Nephron progenitor cell (in vitro differentiated cells): ENCODE measurements at regions not wholly inside any gene's neighbourhood (a gene's known extent, or its start where the extent isn't known, plus 50 kb on each side); places are given as distances from the start of the nearest gene placed in this dataset.

Experiments
- DNase-seq: peaks from one replicate; pipeline ENCODE4 v3.0.0; 2021
- H3K27ac Mint-ChIP-seq: 2 replicates; pipeline ENCODE4 v1.8.0; 2021; ENCODE audit warnings: mild to moderate bottlenecking, moderate library complexity, mixed read lengths
- H3K27me3 Mint-ChIP-seq: 2 replicates; pipeline ENCODE4 v1.8.0; 2021; ENCODE audit warnings: mild to moderate bottlenecking, low read depth, mixed read lengths; ENCODE audit not compliant: poor library complexity
- H3K36me3 Mint-ChIP-seq: 2 replicates; pipeline ENCODE4 v1.8.0; 2021; ENCODE audit warnings: low read depth, mixed read lengths
- H3K4me1 Mint-ChIP-seq: 2 replicates; pipeline ENCODE4 v1.8.0; 2021; ENCODE audit warnings: mixed read lengths
- H3K4me3 Mint-ChIP-seq: 2 replicates; pipeline ENCODE4 v1.8.0; 2021; ENCODE audit warnings: mild to moderate bottlenecking, moderate library complexity, mixed read lengths
- H3K9me3 Mint-ChIP-seq: 2 replicates; pipeline ENCODE4 v1.8.0; 2021; ENCODE audit warnings: mild to moderate bottlenecking, moderate library complexity, mixed read lengths
- TF ChIP-seq, protein P1 (sequence below): fragments of 200-600 bp; sonication (generic); IDR thresholded peaks from 2 replicates; pipeline ENCODE4 v1.5.0; 2021; ENCODE audit warnings: antibody characterized with exemption

DNA sequence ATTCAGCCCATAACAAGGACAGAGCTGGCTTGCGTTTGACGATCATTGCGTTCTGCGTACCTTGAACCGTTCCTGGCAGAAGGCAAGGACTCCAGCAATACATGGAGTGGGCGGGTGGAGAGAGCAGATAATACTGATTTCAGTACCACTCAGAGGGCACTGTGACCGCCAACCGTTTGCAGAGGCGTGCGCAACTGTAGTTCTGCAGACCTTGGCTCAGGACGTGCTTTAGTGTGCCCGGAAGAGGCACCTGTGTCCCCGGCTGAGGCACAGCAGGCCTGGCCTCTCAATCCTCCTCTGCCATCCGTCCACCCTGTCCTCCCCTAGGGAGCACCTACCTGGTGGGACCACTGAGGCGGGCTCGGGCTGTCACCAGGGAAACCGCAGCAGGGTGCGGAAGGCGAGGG, 117.6 kb upstream of the USP29 start:
- DNase-seq = no peak
- Mint-ChIP-seq H3K36me3 (no peaks in the 10 kb centered on the region), H3K27ac (no peak overlapping the region), H3K9me3 (peaks cover 81% of the 10 kb centered on the region), H3K27me3 (peaks cover 5% of the 10 kb centered on the region), H3K4me1 (no peaks in the 10 kb centered on the region), H3K4me3 (no peak overlapping the region)
- TF ChIP-seq, protein P1, sequence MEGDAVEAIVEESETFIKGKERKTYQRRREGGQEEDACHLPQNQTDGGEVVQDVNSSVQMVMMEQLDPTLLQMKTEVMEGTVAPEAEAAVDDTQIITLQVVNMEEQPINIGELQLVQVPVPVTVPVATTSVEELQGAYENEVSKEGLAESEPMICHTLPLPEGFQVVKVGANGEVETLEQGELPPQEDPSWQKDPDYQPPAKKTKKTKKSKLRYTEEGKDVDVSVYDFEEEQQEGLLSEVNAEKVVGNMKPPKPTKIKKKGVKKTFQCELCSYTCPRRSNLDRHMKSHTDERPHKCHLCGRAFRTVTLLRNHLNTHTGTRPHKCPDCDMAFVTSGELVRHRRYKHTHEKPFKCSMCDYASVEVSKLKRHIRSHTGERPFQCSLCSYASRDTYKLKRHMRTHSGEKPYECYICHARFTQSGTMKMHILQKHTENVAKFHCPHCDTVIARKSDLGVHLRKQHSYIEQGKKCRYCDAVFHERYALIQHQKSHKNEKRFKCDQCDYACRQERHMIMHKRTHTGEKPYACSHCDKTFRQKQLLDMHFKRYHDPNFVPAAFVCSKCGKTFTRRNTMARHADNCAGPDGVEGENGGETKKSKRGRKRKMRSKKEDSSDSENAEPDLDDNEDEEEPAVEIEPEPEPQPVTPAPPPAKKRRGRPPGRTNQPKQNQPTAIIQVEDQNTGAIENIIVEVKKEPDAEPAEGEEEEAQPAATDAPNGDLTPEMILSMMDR = no peak

DNA sequence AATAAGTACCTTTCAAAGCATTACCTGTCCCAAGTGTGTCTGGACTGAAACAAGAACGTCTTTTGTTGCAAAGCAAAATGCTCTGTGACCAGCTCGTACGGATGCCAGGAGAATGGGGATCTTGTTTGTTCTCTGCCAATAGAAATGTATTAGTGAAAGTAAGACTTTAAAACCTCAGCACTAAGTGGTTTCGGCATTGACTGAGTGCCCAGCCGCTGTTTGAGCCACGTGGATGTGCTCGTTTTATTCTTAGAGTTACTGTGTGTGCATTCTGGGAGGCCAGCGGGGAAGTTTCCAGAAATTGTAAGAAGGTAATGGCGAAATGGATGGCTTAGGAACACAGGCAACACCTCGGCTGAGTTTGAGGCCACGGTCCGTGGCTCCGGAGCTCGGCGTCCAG, 117.1 kb upstream of the USP29 start:
- peaks cover 81% of the 10 kb centered on the region for H3K9me3 Mint-ChIP-seq

DNA sequence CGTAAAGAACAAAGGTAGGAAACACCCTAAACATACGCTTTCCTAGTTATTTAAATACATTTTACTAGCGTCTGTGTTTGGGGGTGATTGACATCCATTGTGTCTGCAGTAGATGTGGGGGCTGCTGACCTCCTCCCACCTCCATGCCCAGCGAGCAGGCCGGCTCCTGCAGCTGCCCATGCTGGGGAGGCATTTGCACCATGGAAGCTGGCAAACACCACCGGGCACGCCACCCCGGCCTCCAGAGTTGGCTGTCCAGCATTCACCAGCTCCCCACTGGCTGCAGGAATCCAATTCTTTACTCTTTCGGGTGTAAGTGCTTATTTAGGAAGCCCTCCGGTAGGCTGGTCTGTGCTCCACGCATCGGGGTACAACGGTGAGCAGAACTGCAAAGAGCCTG, 115.4 kb upstream of the USP29 start:
- TF ChIP-seq, protein P1 = no peak
- Mint-ChIP-seq H3K4me1 (no peaks in the 10 kb centered on the region), H3K27me3 (no peaks in the 10 kb centered on the region), H3K36me3 (no peaks in the 10 kb centered on the region), H3K27ac (no peak overlapping the region), H3K9me3 (peaks cover 86% of the 10 kb centered on the region), H3K4me3 (no peak overlapping the region)
- DNase-seq = no peak

More for the DNA sequence above, 117.1 kb upstream of the USP29 start:
- TF ChIP-seq, protein P1 = no peak
- H3K27me3 Mint-ChIP-seq = peaks cover 2% of the 10 kb centered on the region
- H3K27ac Mint-ChIP-seq = no peak overlapping the region
- H3K36me3 Mint-ChIP-seq = no peaks in the 10 kb centered on the region
- H3K4me3 Mint-ChIP-seq = no peak overlapping the region
- DNase-seq = no peak
- no peaks in the 10 kb centered on the region for H3K4me1 Mint-ChIP-seq

DNA sequence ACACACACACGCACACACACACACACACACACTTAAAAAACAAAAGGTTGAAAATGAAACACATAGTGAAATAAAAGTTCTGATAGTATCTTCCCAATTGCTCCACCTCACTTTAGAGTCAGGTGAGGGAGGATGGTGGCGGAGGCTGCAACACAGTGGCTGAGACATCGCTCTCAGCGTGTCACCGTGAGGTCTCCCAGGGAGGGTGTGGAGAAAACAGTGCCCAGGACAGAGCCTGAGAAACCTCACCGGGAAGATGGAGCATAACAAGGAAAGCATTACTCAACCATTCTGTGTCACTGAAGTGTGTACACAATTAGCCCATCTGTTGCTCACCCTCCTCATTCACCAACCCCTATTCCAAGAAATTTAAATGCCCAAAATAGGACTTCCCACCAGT, 111.4 kb upstream of the USP29 start:
- Mint-ChIP-seq H3K4me1 (no peaks in the 10 kb centered on the region), H3K9me3 (peaks cover 82% of the 10 kb centered on the region), H3K4me3 (no peak overlapping the region), H3K27me3 (peaks cover 2% of the 10 kb centered on the region), H3K36me3 (no peaks in the 10 kb centered on the region), H3K27ac (no peak overlapping the region)
- TF ChIP-seq, protein P1 = no peak
- no peak for DNase-seq

DNA sequence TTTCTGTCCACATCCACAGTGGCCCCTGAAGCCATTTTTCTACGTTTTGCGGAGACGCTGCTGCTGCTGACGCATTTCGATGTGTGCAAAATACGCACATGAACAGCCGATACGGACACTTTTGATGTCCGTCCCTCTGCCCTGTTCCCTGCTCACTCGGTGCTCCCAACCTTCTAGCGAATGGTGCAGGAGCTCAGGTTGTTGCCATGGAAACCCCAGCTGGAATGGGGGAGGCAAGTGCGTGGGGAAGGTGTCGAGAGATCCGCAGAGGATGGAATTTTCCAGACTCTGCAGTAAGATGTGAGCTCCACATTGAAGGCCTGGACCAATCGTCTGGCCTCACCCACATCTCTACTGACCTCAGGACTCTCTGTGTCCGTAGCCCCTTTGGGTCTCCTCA, 109.2 kb upstream of the USP29 start:
- H3K27ac Mint-ChIP-seq = no peak overlapping the region
- DNase-seq = no peak
- peaks cover 6% of the 10 kb centered on the region for H3K27me3 Mint-ChIP-seq
- peaks cover 91% of the 10 kb centered on the region for H3K9me3 Mint-ChIP-seq
- H3K36me3 Mint-ChIP-seq = peaks cover 9% of the 10 kb centered on the region
- TF ChIP-seq, protein P1 = no peak
- no peaks in the 10 kb centered on the region for H3K4me1 Mint-ChIP-seq
- H3K4me3 Mint-ChIP-seq = no peak overlapping the region

DNA sequence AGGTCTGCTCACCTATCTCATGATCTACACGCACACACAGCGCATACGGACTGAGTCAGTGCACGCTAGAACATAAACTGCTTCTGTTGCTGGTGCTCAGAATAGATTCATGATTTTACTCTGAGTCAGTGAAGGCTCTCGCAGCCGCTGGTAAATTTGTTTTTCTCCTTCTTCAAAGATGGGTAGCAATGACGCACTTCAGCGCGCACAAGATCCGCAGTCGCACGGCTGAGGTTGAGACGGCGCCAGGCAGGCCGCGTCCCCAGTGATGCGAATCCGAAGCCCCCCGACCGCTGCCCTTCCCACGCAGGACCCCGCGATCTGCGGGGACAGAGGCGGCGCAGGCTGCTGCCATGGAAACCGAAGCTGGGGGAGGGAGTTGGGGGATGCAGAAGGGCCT, 103.7 kb upstream of the USP29 start:
- TF ChIP-seq, protein P1 = no peak
- H3K4me3 Mint-ChIP-seq = no peak overlapping the region
- H3K27me3 Mint-ChIP-seq = peaks cover 8% of the 10 kb centered on the region
- no peak overlapping the region for H3K27ac Mint-ChIP-seq
- peaks cover 77% of the 10 kb centered on the region for H3K9me3 Mint-ChIP-seq
- DNase-seq = no peak
- H3K4me1 Mint-ChIP-seq = no peaks in the 10 kb centered on the region
- H3K36me3 Mint-ChIP-seq = peaks cover 9% of the 10 kb centered on the region
